NCI-H2196 treated with DMSO at 0.1 percent for 48 hours (cell line): ENCODE measurements at regions not wholly inside any gene's neighbourhood (a gene's known extent, or its start where the extent isn't known, plus 50 kb on each side); places are given as distances from the start of the nearest gene placed in this dataset.
"Not testable (repeated sequence)": the region's sequence is repeated elsewhere in the genome, so short reads cannot be mapped to it uniquely, and the experiment has no call there.

Experiments used
- DNase-seq: peaks from one replicate; lab custom pipeline; 2025; ENCODE audit not compliant: unreplicated experiment; lab: John Stamatoyannopoulos, UW

DNA sequence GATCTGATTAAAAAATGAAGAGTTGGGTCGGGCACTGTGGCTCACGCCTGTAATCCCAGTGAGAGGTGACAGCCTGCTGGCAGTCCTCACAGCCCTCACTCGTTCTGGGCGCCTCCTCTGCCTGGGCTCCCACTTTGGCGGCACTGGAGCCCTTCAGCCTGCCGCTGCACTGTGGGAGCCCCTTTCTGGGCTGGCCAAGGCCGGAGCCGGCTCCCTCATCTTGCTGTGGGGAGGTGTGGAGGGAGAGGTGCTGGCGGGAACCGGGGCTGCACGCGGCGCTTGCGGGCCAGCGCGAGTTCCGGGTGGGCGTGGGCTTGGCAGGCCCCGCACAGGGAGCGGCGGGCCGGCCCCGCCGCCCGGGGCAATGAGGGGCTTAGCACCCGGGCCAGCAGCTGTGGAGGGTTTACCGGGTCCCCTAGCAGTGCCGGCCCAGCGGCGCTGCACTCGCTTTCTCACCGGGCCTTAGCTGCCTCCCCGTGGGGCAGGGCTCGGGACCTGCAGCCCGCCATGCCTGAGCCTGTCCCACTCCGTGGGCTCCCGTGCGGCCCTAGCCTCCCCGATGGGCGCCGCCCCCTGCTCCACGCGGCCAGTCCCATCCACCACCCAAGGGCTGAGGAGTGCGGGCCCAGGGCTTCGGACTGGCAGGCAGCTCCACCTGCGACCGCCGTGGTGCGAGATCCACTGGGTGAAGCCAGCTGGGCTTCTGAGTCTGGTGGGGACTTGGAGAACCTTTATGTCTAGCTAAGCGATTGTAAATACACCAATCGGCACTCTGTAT lies 534.1 kb upstream of the ARRDC3 start:
- not testable (repeated sequence) for DNase-seq

GRCh38 chr5:91910655-91911054 lies 527.5 kb upstream of the ARRDC3 start:
- no peak for DNase-seq

DNA sequence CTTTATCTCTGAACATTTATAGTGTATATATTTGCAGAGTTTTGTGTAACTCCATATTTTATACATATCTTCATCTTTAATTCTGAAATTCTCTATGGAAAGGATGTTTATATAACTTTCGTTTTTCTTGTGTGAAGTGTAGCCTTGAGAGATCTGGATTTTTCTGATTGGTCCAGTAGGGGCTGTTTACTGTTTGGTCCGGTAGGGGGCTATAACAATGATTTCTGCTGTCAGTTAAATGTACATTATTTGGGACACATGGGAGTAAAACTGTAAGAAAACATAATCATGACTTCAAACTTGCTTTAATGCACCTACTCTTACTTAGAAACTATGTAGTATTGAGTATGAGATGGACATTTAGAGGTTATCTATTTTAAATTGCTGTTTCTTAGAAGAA lies 527.1 kb upstream of the ARRDC3 start:
- DNase-seq, result no peak

DNA sequence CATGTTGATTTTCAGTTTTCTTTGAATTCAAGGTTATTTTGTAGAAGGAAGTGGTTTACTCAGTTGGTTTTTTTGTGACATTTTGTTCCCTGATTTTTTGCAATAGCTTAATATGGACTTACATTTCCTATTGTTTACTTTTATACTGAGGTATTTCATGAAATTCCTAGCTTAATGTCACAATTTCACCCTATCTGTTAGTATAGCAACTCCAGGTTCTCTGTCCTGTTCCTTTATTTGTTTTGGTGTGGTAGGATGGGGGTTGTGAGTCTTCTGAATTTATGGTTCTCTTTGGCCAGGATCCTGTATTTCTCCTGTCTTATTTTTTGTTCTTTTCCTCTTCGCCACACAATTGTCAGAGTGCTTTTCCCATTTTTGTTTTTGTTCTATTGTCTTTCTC lies 523.4 kb upstream of the ARRDC3 start:
- no peak for DNase-seq

- no peak for DNase-seq
Measured at GRCh38 chr5:91906027-91906426, 522.9 kb upstream of the ARRDC3 start.

GRCh38 chr5:91898898-91899297 lies 515.8 kb upstream of the ARRDC3 start:
- no peak for DNase-seq

DNA sequence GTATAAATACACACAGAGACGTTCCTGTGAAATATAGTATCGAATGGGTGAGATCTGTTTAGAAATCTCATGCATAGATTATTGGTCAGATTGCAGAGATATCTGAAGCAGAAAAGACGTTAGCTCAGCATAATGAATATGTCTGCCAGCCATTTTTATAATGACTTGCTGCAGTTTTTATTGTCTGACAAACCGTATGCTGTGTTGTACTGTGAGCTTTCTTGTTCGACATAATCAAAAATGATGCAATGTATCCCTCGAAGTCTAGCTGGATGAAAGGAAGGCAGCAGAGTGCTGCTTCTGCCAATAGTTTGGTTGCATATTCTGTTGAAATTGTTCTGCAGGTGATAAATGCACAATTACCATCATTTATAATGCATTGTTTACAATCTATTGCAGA lies 514.9 kb upstream of the ARRDC3 start:
- no peak for DNase-seq

DNA sequence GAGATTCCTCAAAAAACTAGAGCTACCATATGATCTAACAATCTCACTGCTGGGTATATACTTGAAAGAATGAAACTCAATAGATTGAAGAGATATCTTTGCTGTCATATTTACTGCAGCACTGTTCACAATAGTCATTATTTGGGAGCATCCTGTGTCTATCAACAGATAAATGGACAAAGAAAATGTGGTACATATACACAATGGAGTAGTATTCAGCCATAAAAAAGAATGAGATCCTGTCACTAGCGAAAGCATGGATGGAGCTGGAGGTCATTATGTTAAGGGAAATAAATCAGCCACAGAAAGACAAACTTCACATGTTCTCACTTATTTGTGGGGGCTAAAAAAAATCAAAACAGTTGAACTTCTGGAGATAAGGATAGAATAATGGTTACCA lies 505.7 kb upstream of the ARRDC3 start:
- DNase-seq, result no peak

DNA sequence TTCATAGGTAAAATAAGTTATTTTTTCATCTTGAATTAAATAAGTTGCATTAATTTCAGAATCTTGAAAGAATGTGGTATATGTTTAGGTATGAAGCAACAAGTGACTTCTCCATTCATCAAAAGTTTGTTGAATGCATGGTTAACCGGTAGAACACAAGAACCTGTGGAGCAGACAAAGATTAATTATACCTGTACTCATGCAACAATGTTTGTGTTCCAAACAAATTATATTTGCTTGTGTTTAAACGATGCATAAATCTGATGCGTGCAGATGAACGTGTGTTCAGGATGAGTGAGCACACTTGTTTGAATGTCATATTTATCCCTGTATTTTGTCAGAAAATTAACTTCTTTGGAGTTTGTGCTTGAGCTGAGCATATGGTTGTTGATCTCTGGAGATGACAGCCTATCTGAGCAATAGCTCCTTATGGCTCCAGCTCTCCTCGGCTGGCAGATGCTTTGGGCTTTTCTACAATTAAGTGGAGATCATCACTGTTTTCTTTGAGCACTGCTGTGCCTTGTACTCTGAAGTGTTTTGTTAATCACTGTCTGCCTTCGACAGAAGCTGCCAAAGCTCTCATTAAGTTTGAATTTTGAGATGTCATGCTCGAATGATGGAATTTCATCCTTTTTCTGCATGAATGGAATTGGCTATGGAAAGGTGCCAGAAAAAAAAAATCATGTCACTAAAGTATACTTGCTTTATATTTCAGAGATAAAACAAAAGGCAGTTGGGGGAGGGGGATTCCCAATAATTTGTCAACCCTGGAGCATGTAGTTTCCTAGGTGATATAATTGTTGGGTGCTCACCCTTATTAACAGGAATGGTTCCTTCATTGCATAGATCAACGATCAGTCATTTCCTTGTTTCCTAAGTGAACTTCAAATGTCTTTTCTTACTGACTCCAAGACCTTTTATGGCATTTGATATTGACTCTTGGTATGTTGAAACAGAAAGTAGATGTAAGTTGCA lies 502.5 kb upstream of the ARRDC3 start:
- no peak for DNase-seq

- DNase-seq, result no peak
Measured at GRCh38 chr5:91884036-91884435, 500.9 kb upstream of the ARRDC3 start.

DNA sequence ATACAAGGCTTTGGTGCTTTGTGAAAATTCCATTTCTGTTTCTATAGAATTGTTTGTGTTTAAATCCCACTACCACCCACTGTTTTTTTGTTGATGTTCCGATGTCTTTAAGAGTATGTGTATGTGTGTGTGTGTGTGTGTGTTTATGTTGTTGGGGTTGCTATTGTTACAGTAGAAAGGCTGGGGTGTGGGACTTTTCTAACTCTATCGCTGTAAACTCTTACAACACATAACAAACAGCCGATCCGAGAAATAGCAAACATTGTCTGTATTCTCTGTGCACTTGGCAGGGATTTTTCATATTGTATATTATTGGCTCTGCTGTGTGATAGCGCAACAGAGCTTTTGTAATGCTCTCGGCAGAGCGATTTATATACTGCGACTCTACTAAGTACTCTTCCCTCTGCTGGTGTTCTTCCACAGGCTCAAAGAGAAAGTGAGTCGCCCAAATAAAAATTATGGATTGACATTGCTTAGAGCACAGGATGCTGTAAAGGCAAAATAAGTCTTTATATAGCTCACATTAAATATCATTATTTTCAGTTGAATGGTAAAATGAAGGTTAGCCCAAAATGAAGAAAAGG lies 492.2 kb upstream of the ARRDC3 start:
- no peak for DNase-seq

GRCh38 chr5:91867799-91868198 lies 484.7 kb upstream of the ARRDC3 start:
- no peak for DNase-seq

GRCh38 chr5:91865915-91866314 lies 482.8 kb upstream of the ARRDC3 start:
- no peak for DNase-seq

DNA sequence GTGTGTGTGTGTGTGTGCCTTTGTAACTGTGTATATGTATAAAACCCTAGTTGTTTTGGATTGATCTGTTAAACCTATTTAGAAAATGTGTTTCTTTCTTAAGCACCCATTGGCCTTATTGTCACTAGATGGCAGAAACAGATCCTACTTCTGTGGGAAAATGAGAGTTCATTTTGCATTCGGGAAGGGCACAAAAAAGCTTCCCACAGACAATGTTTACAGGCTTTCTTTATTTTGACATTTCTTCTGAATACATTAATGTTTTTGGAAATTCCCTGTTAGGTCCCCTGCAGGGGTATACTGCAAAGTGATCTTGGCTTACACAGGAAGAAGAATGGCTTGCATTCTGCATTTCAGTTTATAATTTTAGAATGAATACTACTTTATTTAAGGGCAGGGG lies 481.8 kb upstream of the ARRDC3 start:
- DNase-seq, result no peak

GRCh38 chr5:91851670-91852069 lies 468.6 kb upstream of the ARRDC3 start:
- DNase-seq, result no peak

DNA sequence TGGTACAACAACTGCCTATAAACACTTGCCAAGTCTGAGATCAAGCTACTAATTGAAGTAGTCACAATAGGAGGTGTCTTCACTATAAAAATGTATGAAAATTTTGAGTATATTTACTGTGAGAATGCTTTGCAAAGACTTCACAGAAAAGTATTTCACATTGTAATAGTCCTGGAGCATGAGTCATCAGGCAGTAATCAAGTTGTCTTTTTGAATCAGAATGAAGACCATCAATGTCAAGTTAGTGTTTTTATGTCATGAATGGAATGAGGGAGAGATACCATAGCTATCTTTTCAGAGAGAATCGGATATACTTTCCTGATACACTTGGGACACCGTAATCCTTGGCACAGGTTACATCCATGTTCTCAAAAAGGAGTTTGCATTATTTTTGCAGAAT lies 466.9 kb upstream of the ARRDC3 start:
- no peak for DNase-seq

DNA sequence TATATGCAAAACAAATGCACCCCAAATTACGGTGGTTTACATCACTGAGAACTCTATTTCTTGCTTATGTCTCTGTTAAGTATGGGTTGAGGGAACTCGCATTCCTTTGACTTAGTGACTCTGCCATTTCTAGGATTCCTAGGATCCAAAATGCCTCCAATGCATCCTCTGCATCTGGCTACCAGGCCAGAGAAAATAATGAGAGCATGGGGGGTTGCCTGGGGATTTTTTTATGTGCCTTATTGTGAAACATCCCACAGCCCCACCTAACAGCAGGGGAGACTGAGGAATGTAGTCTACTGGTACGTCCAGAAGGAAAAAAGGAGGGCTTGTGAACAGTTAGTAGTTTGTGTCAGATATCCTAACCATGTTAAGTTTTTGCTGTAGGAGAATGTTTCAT lies 466.0 kb upstream of the ARRDC3 start:
- no peak for DNase-seq

DNA sequence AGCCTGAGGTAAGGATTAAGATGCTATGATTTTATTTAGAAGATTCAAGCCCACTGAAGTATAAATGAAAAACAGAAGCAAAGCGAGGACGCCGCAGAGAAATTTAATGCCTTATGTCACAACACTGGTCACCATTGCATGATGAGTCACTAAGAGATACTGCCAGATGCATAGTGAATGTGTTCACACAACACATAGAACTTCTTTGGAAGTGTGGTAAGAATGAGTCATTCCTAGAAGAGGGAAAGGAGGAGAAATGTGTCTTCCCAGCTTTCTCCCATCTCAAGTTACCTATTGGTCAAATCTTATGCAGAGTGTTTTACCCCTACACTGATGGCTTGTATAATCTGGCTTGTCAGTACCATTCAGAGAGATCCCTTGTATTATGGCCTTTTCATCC lies 465.3 kb upstream of the ARRDC3 start:
- no peak for DNase-seq

- DNase-seq, result no peak
Measured at GRCh38 chr5:91841423-91841822, 458.3 kb upstream of the ARRDC3 start.

- no peak for DNase-seq
Measured at GRCh38 chr5:91840412-91840811, 457.3 kb upstream of the ARRDC3 start.

DNA sequence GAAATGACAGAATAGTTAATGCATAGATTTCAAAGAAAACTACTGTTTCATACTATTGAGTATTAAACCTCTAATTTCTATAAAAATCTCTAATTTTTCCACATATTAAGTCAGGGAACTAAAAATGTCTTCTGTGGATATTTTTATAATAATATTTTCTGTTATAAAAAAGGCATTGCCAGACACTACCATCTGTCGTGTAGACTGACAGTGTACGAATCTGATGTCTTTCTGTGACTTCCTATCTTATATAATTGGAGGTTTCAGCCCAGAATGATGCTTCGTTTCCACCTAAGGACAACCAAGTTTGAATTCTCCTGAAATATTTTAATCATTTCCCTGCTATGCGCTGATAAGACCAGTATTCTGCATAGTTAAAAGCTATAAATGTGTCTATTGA lies 456.6 kb upstream of the ARRDC3 start:
- DNase-seq, result no peak

- DNase-seq, result no peak
Measured at GRCh38 chr5:91839233-91839632, 456.1 kb upstream of the ARRDC3 start.
